ENCODE measurements at regions not wholly inside any gene's neighbourhood (a gene's known extent, or its start where the extent isn't known, plus 50 kb on each side); places are given as distances from the start of the nearest gene placed in this dataset.

DNA sequence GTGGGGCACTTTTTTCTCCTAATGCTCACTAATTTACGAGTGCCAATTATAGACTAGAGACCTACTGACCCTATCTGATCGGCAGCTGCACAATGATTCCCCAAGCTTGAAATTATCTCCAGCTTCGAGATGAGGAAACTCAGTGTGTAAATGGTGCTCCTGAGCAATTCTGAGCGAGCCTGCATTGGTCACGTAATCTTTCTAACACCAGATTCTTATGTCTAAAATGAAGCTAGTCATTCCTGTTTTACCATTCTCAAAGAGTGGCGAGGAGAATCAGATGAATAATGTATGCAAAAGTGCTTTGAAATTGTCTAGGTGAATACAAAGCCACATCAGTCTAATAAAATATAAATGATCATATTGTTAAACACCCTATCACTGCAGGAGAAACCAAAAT is 318.1 kb upstream of the FAM78B start:
- TF ChIP-seq, protein P1, sequence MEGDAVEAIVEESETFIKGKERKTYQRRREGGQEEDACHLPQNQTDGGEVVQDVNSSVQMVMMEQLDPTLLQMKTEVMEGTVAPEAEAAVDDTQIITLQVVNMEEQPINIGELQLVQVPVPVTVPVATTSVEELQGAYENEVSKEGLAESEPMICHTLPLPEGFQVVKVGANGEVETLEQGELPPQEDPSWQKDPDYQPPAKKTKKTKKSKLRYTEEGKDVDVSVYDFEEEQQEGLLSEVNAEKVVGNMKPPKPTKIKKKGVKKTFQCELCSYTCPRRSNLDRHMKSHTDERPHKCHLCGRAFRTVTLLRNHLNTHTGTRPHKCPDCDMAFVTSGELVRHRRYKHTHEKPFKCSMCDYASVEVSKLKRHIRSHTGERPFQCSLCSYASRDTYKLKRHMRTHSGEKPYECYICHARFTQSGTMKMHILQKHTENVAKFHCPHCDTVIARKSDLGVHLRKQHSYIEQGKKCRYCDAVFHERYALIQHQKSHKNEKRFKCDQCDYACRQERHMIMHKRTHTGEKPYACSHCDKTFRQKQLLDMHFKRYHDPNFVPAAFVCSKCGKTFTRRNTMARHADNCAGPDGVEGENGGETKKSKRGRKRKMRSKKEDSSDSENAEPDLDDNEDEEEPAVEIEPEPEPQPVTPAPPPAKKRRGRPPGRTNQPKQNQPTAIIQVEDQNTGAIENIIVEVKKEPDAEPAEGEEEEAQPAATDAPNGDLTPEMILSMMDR (IDR thresholded peaks at IDR 0.05; ENCODE audit: insufficient read depth, low read length) = no peak
- no peak for TF ChIP-seq SPI1 (IDR thresholded peaks at IDR 0.05; ENCODE audit: borderline replicate concordance, low read depth)
- no peak for TF ChIP-seq POLR2AphosphoS5 (IDR thresholded peaks at IDR 0.05; ENCODE audit: low read depth)
- TF ChIP-seq GABPA (IDR thresholded peaks at IDR 0.05; ENCODE audit: low read depth) = no peak
- TF ChIP-seq, protein P2, sequence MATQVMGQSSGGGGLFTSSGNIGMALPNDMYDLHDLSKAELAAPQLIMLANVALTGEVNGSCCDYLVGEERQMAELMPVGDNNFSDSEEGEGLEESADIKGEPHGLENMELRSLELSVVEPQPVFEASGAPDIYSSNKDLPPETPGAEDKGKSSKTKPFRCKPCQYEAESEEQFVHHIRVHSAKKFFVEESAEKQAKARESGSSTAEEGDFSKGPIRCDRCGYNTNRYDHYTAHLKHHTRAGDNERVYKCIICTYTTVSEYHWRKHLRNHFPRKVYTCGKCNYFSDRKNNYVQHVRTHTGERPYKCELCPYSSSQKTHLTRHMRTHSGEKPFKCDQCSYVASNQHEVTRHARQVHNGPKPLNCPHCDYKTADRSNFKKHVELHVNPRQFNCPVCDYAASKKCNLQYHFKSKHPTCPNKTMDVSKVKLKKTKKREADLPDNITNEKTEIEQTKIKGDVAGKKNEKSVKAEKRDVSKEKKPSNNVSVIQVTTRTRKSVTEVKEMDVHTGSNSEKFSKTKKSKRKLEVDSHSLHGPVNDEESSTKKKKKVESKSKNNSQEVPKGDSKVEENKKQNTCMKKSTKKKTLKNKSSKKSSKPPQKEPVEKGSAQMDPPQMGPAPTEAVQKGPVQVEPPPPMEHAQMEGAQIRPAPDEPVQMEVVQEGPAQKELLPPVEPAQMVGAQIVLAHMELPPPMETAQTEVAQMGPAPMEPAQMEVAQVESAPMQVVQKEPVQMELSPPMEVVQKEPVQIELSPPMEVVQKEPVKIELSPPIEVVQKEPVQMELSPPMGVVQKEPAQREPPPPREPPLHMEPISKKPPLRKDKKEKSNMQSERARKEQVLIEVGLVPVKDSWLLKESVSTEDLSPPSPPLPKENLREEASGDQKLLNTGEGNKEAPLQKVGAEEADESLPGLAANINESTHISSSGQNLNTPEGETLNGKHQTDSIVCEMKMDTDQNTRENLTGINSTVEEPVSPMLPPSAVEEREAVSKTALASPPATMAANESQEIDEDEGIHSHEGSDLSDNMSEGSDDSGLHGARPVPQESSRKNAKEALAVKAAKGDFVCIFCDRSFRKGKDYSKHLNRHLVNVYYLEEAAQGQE (IDR thresholded peaks at IDR 0.05; ENCODE audit: insufficient replicate concordance, low read depth) = no peak
